Stimulated activated CD8-positive, alpha-beta memory T cell treated with anti-CD3 and anti-CD28 coated beads, Interleukin-12 subunit alpha, Interleukin-12 subunit beta, amount 100 ng/mL, for 4 hours (primary cell): ENCODE measurements at regions not wholly inside any gene's neighbourhood (a gene's known extent, or its start where the extent isn't known, plus 50 kb on each side); places are given as distances from the start of the nearest gene placed in this dataset.
A peak's percentile ranks its signal among the peaks of the same experiment; 100 is the strongest.
"Not testable (repeated sequence)": the region's sequence is repeated elsewhere in the genome, so short reads cannot be mapped to it uniquely, and the experiment has no call there.

Source experiments
- DNase-seq: peaks from one replicate; pipeline ENCODE4 v3.0.0-alpha.2; 2020; ENCODE audit warnings: low read depth

GRCh38 chr5:100479079-100479688 is 56.0 kb upstream of the FAM174A start:
- DNase-seq, result no peak

GRCh38 chr5:100472091-100472490 is 63.1 kb upstream of the FAM174A start:
- DNase-seq, result no peak

- DNase-seq, result no peak
Measured at GRCh38 chr5:100469767-100470166, 65.4 kb upstream of the FAM174A start.

GRCh38 chr5:100464418-100464817 is 70.8 kb upstream of the FAM174A start:
- no peak for DNase-seq

- DNase-seq, result no peak
Measured at GRCh38 chr5:100456615-100457014, 78.6 kb upstream of the FAM174A start.

GRCh38 chr5:100452126-100452525 is 83.0 kb upstream of the FAM174A start:
- DNase-seq, result no peak

GRCh38 chr5:100448111-100448528 is 87.1 kb upstream of the FAM174A start:
- no peak for DNase-seq

GRCh38 chr5:100446879-100447430 is 88.2 kb upstream of the FAM174A start:
- no peak for DNase-seq

- no peak for DNase-seq
Measured at GRCh38 chr5:100444961-100445360, 90.2 kb upstream of the FAM174A start.

GRCh38 chr5:100434815-100435214 is 100.4 kb upstream of the FAM174A start:
- no peak for DNase-seq

- no peak for DNase-seq
Measured at GRCh38 chr5:100432741-100433140, 102.4 kb upstream of the FAM174A start.

GRCh38 chr5:100430268-100431195 is 104.6 kb upstream of the FAM174A start:
- peak; percentile 2 for DNase-seq

- DNase-seq, result no peak
Measured at GRCh38 chr5:100424787-100425186, 110.4 kb upstream of the FAM174A start.

- DNase-seq, result no peak
Measured at GRCh38 chr5:100424017-100424416, 111.2 kb upstream of the FAM174A start.

- no peak for DNase-seq
Measured at GRCh38 chr5:100423330-100423729, 111.8 kb upstream of the FAM174A start.

GRCh38 chr5:100421360-100421759 is 113.8 kb upstream of the FAM174A start:
- DNase-seq, result no peak

- no peak for DNase-seq
Measured at GRCh38 chr5:100418231-100418630, 116.9 kb upstream of the FAM174A start.

GRCh38 chr5:100409660-100410151 is 125.5 kb upstream of the FAM174A start:
- DNase-seq, result no peak

GRCh38 chr5:100407053-100407452 is 128.1 kb upstream of the FAM174A start:
- DNase-seq, result no peak

GRCh38 chr5:100406640-100407039 is 128.5 kb upstream of the FAM174A start:
- DNase-seq, result no peak

GRCh38 chr5:100402071-100402470 is 133.1 kb upstream of the FAM174A start:
- no peak for DNase-seq

GRCh38 chr5:100401149-100401548 is 134.0 kb upstream of the FAM174A start:
- no peak for DNase-seq

- not testable (repeated sequence) for DNase-seq
Measured at GRCh38 chr5:100398815-100399214, 136.4 kb upstream of the FAM174A start.
